GM23248 (cell line): ENCODE measurements at regions not wholly inside any gene's neighbourhood (a gene's known extent, or its start where the extent isn't known, plus 50 kb on each side); places are given as distances from the start of the nearest gene placed in this dataset.

Source experiments
- EZH2 ChIP-seq: fragments of 200-600 bp; sonication (generic); IDR thresholded peaks from 2 replicates; pipeline ENCODE4 v1.6.1; 2018; ENCODE audit warnings: antibody characterized with exemption, mild to moderate bottlenecking; ENCODE audit not compliant: insufficient read depth, poor library complexity, severe bottlenecking
- EZH2phosphoT487 ChIP-seq: fragments of 200-600 bp; sonication (generic); IDR thresholded peaks from 2 replicates; pipeline ENCODE4 v1.6.1; 2018; ENCODE audit warnings: antibody characterized with exemption, moderate library complexity, mild to moderate bottlenecking, low read depth; ENCODE audit not compliant: insufficient read depth

GRCh38 chr2:239790721-239791120 is 234.4 kb downstream of the NDUFA10 start:
- no peak for TF ChIP-seq EZH2
- TF ChIP-seq EZH2phosphoT487, result no peak
